Activated CD4-positive, alpha-beta T cell treated with anti-CD3 and anti-CD28 coated beads, Interleukin-2, amount 50 U/mL, for 16 hours (primary cell): ENCODE measurements at regions not wholly inside any gene's neighbourhood (a gene's known extent, or its start where the extent isn't known, plus 50 kb on each side); places are given as distances from the start of the nearest gene placed in this dataset.

ENCODE experiments used
- DNase-seq: peaks from one replicate; pipeline ENCODE4 v3.0.0-alpha.2; 2020

GRCh38 chr9:16316911-16317817, 553.3 kb downstream of the BNC2 start:
- DNase-seq, result no peak

- DNase-seq, result no peak
Measured at GRCh38 chr9:16318516-16319060, 551.9 kb downstream of the BNC2 start.

DNA sequence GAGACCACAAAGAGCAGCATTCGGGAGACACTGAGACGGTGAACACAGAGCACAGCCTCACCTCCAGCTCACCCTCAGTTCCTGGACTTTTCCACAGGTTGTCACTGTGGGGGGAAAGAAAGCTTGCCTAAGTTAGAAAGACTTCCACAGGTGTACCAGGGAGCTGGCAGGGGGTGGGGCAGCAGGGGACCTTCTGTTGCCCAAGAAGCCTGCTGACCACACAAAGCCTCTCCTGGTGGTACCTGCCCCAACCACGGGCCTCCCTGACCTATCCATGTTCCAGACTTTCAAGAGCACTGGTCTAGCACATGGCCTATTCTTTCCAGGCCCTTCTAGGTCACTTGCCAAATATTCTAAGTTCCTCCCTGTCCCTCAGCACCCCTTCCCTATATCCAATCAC, 550.8 kb downstream of the BNC2 start:
- DNase-seq, result no peak

- DNase-seq, result no peak
Measured at GRCh38 chr9:16320338-16320902, 550.0 kb downstream of the BNC2 start.

- no peak for DNase-seq
Measured at GRCh38 chr9:16321461-16322119, 548.9 kb downstream of the BNC2 start.

DNA sequence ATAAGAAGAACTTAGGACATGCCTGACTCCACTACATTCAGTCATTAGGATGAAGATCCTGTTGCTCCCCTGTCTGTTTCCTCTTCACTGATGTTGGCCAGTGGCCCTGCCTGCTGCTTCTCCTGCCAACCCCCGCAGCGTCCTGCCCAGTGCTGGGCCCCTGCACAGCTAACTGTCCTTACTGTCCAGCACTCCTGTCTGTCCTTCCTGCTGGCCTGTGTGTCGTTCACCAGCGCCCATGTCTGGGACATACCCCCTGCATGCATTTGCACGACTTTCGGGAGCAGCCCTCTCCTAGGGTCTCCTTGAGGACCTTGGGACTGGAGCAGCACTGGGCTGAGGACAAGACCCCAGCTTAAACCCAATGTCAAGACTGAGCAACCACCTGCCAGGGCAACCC, 547.6 kb downstream of the BNC2 start:
- DNase-seq, result no peak

- no peak for DNase-seq
Measured at GRCh38 chr9:16325966-16326365, 544.5 kb downstream of the BNC2 start.

GRCh38 chr9:16328349-16328748, 542.1 kb downstream of the BNC2 start:
- DNase-seq, result no peak

GRCh38 chr9:16329671-16330113, 540.8 kb downstream of the BNC2 start:
- no peak for DNase-seq

- no peak for DNase-seq
Measured at GRCh38 chr9:16331031-16331430, 539.4 kb downstream of the BNC2 start.

DNA sequence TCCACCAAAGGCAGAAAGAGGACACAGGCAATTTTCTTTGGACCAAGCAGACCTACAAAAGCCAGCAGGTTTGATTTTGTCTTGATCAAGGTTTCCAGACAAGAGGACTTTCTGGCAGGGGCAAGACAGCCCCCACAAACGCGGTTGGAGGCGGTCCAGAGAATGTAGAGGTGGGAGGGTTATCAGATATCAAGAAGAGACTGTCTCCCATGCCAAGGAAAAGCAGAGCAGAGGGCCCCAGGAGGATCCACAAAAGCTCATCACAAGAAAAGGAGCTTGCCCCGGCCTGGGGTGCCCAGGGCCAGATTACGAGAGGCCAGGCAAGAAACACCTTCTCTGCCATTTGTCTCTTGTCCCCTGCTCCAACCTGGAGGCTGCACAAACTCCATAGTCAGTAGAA, 538.9 kb downstream of the BNC2 start:
- no peak for DNase-seq

- no peak for DNase-seq
Measured at GRCh38 chr9:16333691-16334090, 536.8 kb downstream of the BNC2 start.

DNA sequence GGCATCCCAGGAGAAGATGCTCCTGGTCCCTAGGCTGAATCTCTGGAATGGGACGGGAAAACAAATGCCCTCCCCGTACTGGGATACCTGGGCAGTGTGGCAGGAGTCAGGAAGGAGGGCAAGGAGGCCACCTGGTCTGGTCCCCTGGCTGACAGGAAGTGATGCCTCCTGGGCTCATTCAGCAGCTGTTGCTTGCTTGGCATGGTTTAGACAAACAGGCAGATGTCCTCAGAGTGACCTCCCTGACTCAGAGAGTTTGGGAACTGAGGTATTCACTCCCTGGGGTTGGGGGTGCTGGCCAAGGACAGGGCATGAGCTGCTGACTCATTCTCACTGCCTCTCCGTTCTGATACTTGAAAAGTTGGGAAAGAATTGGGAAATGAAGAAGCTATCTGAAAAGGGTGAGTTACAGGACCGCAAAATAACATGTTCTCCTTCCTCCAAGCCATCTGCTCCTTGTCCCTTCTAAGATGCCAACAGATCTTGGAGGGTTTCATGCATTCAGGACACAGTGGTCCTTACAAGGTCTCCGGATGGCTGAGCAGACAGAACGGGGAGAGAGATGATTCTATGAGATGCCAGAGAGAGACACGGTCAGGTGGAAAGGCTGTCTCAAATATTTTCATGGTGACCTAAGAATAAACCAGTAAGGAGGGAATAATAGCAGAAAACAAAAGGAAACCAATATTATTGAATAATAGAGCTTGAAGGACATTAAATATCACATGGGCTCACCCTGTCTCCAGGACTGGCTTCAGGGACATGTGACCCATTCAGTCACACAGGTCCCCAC, 534.5 kb downstream of the BNC2 start:
- no peak for DNase-seq

GRCh38 chr9:16336833-16337232, 533.6 kb downstream of the BNC2 start:
- DNase-seq, result no peak

GRCh38 chr9:16337322-16338029, 533.0 kb downstream of the BNC2 start:
- no peak for DNase-seq

- DNase-seq, result no peak
Measured at GRCh38 chr9:16341177-16341576, 529.3 kb downstream of the BNC2 start.

- no peak for DNase-seq
Measured at GRCh38 chr9:16342246-16343020, 528.0 kb downstream of the BNC2 start.

GRCh38 chr9:16343249-16344237, 526.9 kb downstream of the BNC2 start:
- DNase-seq, result no peak

DNA sequence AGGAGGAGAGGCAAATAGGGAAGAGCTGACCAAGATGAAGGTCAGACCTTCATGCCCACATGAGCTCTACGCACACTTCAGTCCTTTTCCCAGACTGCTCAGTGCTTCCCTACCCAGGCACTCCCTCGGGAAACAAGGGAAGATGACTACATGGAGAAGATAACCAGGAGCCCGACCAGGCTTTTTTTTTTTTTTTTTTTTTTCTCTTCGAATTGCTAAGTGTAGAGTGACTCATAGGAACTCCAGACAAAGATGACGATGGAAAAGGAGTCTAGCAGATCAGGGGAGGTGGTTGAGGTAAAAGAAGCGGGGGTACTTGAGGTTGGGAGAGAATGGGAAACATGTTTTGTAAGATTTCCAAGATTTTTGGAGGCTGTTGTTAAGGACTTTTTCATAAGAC, 526.1 kb downstream of the BNC2 start:
- DNase-seq, result no peak

- DNase-seq, result no peak
Measured at GRCh38 chr9:16345902-16346301, 524.6 kb downstream of the BNC2 start.
